Natural killer cell (primary cell): ENCODE measurements at regions not wholly inside any gene's neighbourhood (a gene's known extent, or its start where the extent isn't known, plus 50 kb on each side); places are given as distances from the start of the nearest gene placed in this dataset.
A peak's percentile ranks its signal among the peaks of the same experiment; 100 is the strongest.

Source experiments
- ATAC-seq, 3 donors: fragments of 150-1000 bp in 2 of 3; fragments of 200-7000 bp in 1 of 3; cut with Tn5 transposase; 1 replicate in 1 of 3; 2 replicates in 2 of 3; pipeline ENCODE4 v1.10.0; 2021; ENCODE audit warnings: mild to moderate bottlenecking in 2 of 3, moderate library complexity in 2 of 3
- DNase-seq, 2 donors: peaks; one replicate each; pipeline versions ENCODE4 v3.0.0 to v3.0.0-alpha.2; 2013 to 2021; ENCODE audit warnings: mixed read lengths in 1 of 2
- H3K27ac ChIP-seq: one replicate; pipeline ENCODE4 v1.5.1; 2013; ENCODE audit warnings: mild to moderate bottlenecking, low read length
- H3K27me3 ChIP-seq: one replicate; pipeline ENCODE4 v1.6.1; 2013; ENCODE audit warnings: low read length; ENCODE audit not compliant: control insufficient read depth, insufficient read depth
- H3K36me3 ChIP-seq: one replicate; pipeline ENCODE4 v1.6.1; 2013; ENCODE audit warnings: low read length; ENCODE audit not compliant: control insufficient read depth, insufficient read depth
- H3K4me1 ChIP-seq: one replicate; pipeline ENCODE4 v1.6.1; 2013; ENCODE audit warnings: low read length; ENCODE audit not compliant: control insufficient read depth, insufficient read depth
- H3K4me3 ChIP-seq: one replicate; pipeline ENCODE4 v1.5.1; 2013; ENCODE audit warnings: low read length
- H3K9me3 ChIP-seq: one replicate; pipeline ENCODE4 v1.6.1; 2013; ENCODE audit warnings: low read length; ENCODE audit not compliant: control insufficient read depth, insufficient read depth
- H3K27ac Mint-ChIP-seq, 2 donors: one replicate each; pipeline ENCODE4 v1.8.0; 2022; ENCODE audit warnings: mild to moderate bottlenecking in 2 of 2, mixed read lengths in 2 of 2, moderate library complexity in 1 of 2
- H3K27me3 Mint-ChIP-seq, 2 donors: one replicate each; pipeline ENCODE4 v1.8.0; 2022; ENCODE audit warnings: low read depth in 2 of 2, mixed read lengths in 2 of 2
- H3K36me3 Mint-ChIP-seq: one replicate; pipeline ENCODE4 v1.8.0; 2022; ENCODE audit warnings: mixed read lengths
- H3K4me1 Mint-ChIP-seq, 2 donors: one replicate each; pipeline ENCODE4 v1.8.0; 2022; ENCODE audit warnings: mixed read lengths in 2 of 2
- H3K4me3 Mint-ChIP-seq: one replicate; pipeline ENCODE4 v1.8.0; 2022; ENCODE audit warnings: mild to moderate bottlenecking, moderate library complexity, mixed read lengths
- H3K9me3 Mint-ChIP-seq, 2 donors: one replicate each; pipeline ENCODE4 v1.8.0; 2022; ENCODE audit warnings: mixed read lengths in 2 of 2
- WGBS: methylation state at CpG from one replicate; pipeline ENCODE4 v1.1.7; 2013; ENCODE audit warnings: missing lambda C conversion rate; ENCODE audit not compliant: insufficient coverage; 5-methylcytosine and 5-hydroxymethylcytosine counted together
- intact Hi-C: fragments of 100-400 bp; cut with micrococcal nuclease; formaldehyde crosslinking; loops from one replicate; pipeline ENCODE4 v1.14.2; 2022
- TF ChIP-seq, protein P1 (sequence below): fragments of 200-600 bp; IDR thresholded peaks from one replicate; pipeline ENCODE4 v1.8.0; 2022; ENCODE audit warnings: antibody characterized with exemption

- Mint-ChIP-seq H3K36me3 (no peaks in the 10 kb centered on the region), H3K9me3 (no peaks in the 10 kb centered on the region), H3K27me3 (peaks cover 0 to 13% of the 10 kb centered on the region in 2 donors), H3K4me3 (no peak overlapping the region), H3K27ac (no peak overlapping the region), H3K4me1 (peaks cover 10 to 30% of the 10 kb centered on the region in 2 donors)
- intact Hi-C loops: no loop called here
- DNase-seq (no peak), ATAC-seq (no peak)
- 96% methylated on average over 33 of the region's 34 CpGs for WGBS
- Histone ChIP-seq H3K4me3 (no peak overlapping the region), H3K27ac (no peak overlapping the region), H3K4me1 (peaks cover 33% of the 10 kb centered on the region), H3K27me3 (no peaks in the 10 kb centered on the region), H3K9me3 (no peaks in the 10 kb centered on the region), H3K36me3 (no peaks in the 10 kb centered on the region)
- TF ChIP-seq, protein P1, sequence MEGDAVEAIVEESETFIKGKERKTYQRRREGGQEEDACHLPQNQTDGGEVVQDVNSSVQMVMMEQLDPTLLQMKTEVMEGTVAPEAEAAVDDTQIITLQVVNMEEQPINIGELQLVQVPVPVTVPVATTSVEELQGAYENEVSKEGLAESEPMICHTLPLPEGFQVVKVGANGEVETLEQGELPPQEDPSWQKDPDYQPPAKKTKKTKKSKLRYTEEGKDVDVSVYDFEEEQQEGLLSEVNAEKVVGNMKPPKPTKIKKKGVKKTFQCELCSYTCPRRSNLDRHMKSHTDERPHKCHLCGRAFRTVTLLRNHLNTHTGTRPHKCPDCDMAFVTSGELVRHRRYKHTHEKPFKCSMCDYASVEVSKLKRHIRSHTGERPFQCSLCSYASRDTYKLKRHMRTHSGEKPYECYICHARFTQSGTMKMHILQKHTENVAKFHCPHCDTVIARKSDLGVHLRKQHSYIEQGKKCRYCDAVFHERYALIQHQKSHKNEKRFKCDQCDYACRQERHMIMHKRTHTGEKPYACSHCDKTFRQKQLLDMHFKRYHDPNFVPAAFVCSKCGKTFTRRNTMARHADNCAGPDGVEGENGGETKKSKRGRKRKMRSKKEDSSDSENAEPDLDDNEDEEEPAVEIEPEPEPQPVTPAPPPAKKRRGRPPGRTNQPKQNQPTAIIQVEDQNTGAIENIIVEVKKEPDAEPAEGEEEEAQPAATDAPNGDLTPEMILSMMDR: no peak
These were observed 63.4 kb upstream of the FBRSL1 start for GRCh38 chr12:132426349-132427173.

GRCh38 chr12:132424811-132425210, 65.1 kb upstream of the FBRSL1 start:
- peaks cover 4 to 23% of the 10 kb centered on the region in 2 donors for H3K4me1 Mint-ChIP-seq
- DNase-seq (no peak), ATAC-seq (no peak)
- Histone ChIP-seq H3K36me3 (no peaks in the 10 kb centered on the region), H3K27ac (no peak overlapping the region), H3K4me3 (no peak overlapping the region), H3K4me1 (peaks cover 19% of the 10 kb centered on the region), H3K27me3 (no peaks in the 10 kb centered on the region), H3K9me3 (no peaks in the 10 kb centered on the region)
- peaks cover 3 to 10% of the 10 kb centered on the region in 2 donors for H3K27me3 Mint-ChIP-seq
- H3K9me3 Mint-ChIP-seq: no peaks in the 10 kb centered on the region
- no peak overlapping the region for H3K27ac Mint-ChIP-seq
- intact Hi-C loops: no loop called here
- TF ChIP-seq, protein P1: no peak
- H3K36me3 Mint-ChIP-seq: no peaks in the 10 kb centered on the region
- no peak overlapping the region for H3K4me3 Mint-ChIP-seq
- WGBS: 79% methylated on average over 4 of the region's 4 CpGs

GRCh38 chr12:132423820-132424645, 65.9 kb upstream of the FBRSL1 start:
- Histone ChIP-seq H3K4me3 (no peak overlapping the region), H3K27ac (no peak overlapping the region), H3K4me1 (peaks cover 12% of the 10 kb centered on the region), H3K36me3 (no peaks in the 10 kb centered on the region), H3K27me3 (no peaks in the 10 kb centered on the region), H3K9me3 (no peaks in the 10 kb centered on the region)
- 78% methylated on average over 29 of the region's 31 CpGs for WGBS
- ATAC-seq: peak in 1 of 3 donors; percentile 4
- Mint-ChIP-seq H3K4me1 (peaks cover 0 to 16% of the 10 kb centered on the region in 2 donors), H3K27me3 (peaks cover 5 to 10% of the 10 kb centered on the region in 2 donors), H3K27ac (no peak overlapping the region), H3K36me3 (no peaks in the 10 kb centered on the region), H3K4me3 (no peak overlapping the region), H3K9me3 (no peaks in the 10 kb centered on the region)
- TF ChIP-seq, protein P1: no peak
- intact Hi-C loops: no loop called here
- no peak for DNase-seq
